ENCODE measurements at regions not wholly inside any gene's neighbourhood (a gene's known extent, or its start where the extent isn't known, plus 50 kb on each side); places are given as distances from the start of the nearest gene placed in this dataset.

DNA sequence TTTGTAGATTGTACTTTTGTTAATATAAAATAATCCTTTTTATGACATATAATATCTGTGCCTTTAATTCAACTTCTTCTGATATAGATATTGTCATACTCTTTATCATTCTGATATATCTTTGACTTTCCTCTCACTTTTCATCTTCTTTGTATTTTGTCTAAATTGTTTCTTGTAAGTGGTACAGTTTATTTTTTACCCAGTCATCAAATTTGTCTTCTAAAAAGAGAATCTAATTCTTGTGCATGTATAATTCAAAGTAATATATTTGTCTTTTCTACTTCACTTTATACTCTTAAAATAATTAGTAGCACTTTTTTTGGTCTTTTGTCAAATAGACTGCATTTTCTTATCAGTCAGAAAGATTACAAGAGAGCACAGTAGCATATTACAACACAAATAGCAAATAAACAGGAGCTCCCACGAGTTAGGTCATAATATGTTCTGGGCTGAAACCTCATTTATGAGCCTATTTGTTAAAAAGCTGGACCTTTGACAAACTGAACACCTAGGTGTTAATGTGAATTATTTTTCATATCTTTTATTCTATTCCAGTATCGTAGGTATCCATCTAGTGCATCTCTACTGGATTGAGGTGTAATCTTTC, 379.7 kb upstream of the B3GALT2 start:
- Histone ChIP-seq H4K20me1 (ENCODE audit: control insufficient read depth, insufficient read depth) (no peaks in the 10 kb centered on the region), H3K9me3 (replicated peaks; ENCODE audit: control insufficient read depth, insufficient read depth, low read length) (no peaks in the 10 kb centered on the region), H3K27ac (ENCODE audit: control insufficient read depth, insufficient read depth) (no peak overlapping the region), H3K4me3 (no peak overlapping the region), H3K4me1 (ENCODE audit: control insufficient read depth, insufficient read depth, low read length) (no peaks in the 10 kb centered on the region), H2AFZ (ENCODE audit: control insufficient read depth, low read depth, low read length) (no peak overlapping the region), H3K9ac (ENCODE audit: control insufficient read depth, insufficient read depth, low read length) (no peak overlapping the region), H3K36me3 (ENCODE audit: control insufficient read depth in 2 of 2, insufficient read depth in 2 of 2, low read length in 1 of 2) (no peaks in the 10 kb centered on the region), H3K79me2 (ENCODE audit: control insufficient read depth, insufficient read depth, low read length) (no peaks in the 10 kb centered on the region), H3K27me3 (replicated peaks in 1 of 2; ENCODE audit: control insufficient read depth in 2 of 2, insufficient read depth in 2 of 2, low read length in 1 of 2) (no peaks in the 10 kb centered on the region), H3K4me2 (ENCODE audit: control insufficient read depth, insufficient read depth) (no peak overlapping the region)
- SMC1A ChIA-PET (ENCODE audit: uncharacterized antibody, unreplicated experiment): interaction anchor here (0.5 kb wide), 1 partner anchor 1399 kb away, joined by 5 read pairs; no protein-coding TSS in a partner anchor
- CTCF ChIA-PET: no interaction called here
- in situ Hi-C loops (cut with MboI) (no loop called here), intact Hi-C loops (cut with micrococcal nuclease; ENCODE audit: unreplicated experiment) (no loop called here)
- RAD21 ChIA-PET (ENCODE audit: unreplicated experiment): no interaction called here
- TF ChIP-seq IRF4 (IDR thresholded peaks at IDR 0.05; ENCODE audit: low read depth, low read length) (no peak), TCF7 (IDR thresholded peaks at IDR 0.05; ENCODE audit: borderline replicate concordance) (no peak), ZBTB4 (CRISPR knock-in tag; IDR thresholded peaks at IDR 0.05) (no peak), CREB1 (IDR thresholded peaks at IDR 0.05; ENCODE audit: low read depth) (no peak), ZZZ3 (IDR thresholded peaks at IDR 0.05; ENCODE audit: control insufficient read depth, insufficient read length, low read depth) (no peak), RAD51 (IDR thresholded peaks at IDR 0.05) (no peak), ZNF384 (IDR thresholded peaks at IDR 0.05; ENCODE audit: borderline replicate concordance, low read depth, low read length) (no peak), FOXK2 (IDR thresholded peaks at IDR 0.05) (no peak), ZBTB40 (IDR thresholded peaks at IDR 0.05; ENCODE audit: borderline replicate concordance) (no peak), DPF2 (IDR thresholded peaks at IDR 0.05) (no peak), EED (IDR thresholded peaks at IDR 0.05; ENCODE audit: low read depth) (no peak), HCFC1 (IDR thresholded peaks at IDR 0.05; ENCODE audit: low read length) (no peak), NR2C2 (IDR thresholded peaks at IDR 0.05; ENCODE audit: borderline replicate concordance, control insufficient read depth, insufficient read length, low read depth) (no peak)
- POLR2A ChIA-PET: no interaction called here
- DNase-seq (ENCODE audit: low read depth, low spot score): no peak
- no TSS peak for BruUV-seq (replicated peaks)
- ATAC-seq: no peak
- WGBS (ENCODE audit: insufficient coverage, insufficient replicate concordance, low lambda C conversion rate, missing lambda C conversion rate): 23% methylated on average over 2 of the region's 2 CpGs
- FAIRE-seq: no peak
